ENCODE measurements at regions not wholly inside any gene's neighbourhood (a gene's known extent, or its start where the extent isn't known, plus 50 kb on each side); places are given as distances from the start of the nearest gene placed in this dataset.
"Not testable (repeated sequence)": the region's sequence is repeated elsewhere in the genome, so short reads cannot be mapped to it uniquely, and the experiment has no call there.

- DNase-seq (ENCODE audit: low spot score), result no peak
Observed at GRCh38 chr6:10343320-10343719, 71.6 kb downstream of the TFAP2A start.

- DNase-seq (ENCODE audit: low spot score), result no peak
Observed at GRCh38 chr6:10341605-10342004, 73.3 kb downstream of the TFAP2A start.

- no peak for DNase-seq (ENCODE audit: low spot score)
Observed at GRCh38 chr6:10338151-10338550, 76.7 kb downstream of the TFAP2A start.

- DNase-seq (ENCODE audit: low spot score), result not testable (repeated sequence)
Observed at GRCh38 chr6:10337376-10337775, 77.5 kb downstream of the TFAP2A start.

- DNase-seq (ENCODE audit: low spot score), result no peak
Observed at GRCh38 chr6:10332111-10332510, 82.8 kb downstream of the TFAP2A start.

GRCh38 chr6:10331334-10331968 lies 83.4 kb downstream of the TFAP2A start:
- DNase-seq (ENCODE audit: low spot score), result no peak

- DNase-seq (ENCODE audit: low spot score), result no peak
Observed at GRCh38 chr6:10330515-10330914, 84.4 kb downstream of the TFAP2A start.

GRCh38 chr6:10323018-10323417 lies 91.9 kb downstream of the TFAP2A start:
- DNase-seq (ENCODE audit: low spot score), result no peak

GRCh38 chr6:10320291-10320690 lies 94.6 kb downstream of the TFAP2A start:
- DNase-seq (ENCODE audit: low spot score), result no peak

GRCh38 chr6:10316373-10316721 lies 98.5 kb downstream of the TFAP2A start:
- DNase-seq (ENCODE audit: low spot score), result no peak

GRCh38 chr6:10315658-10316372 lies 99.1 kb downstream of the TFAP2A start:
- DNase-seq (ENCODE audit: low spot score), result no peak

- DNase-seq (ENCODE audit: low spot score), result no peak
Observed at GRCh38 chr6:10315034-10315433, 99.8 kb downstream of the TFAP2A start.

- no peak for DNase-seq (ENCODE audit: low spot score)
Observed at GRCh38 chr6:10314163-10314955, 100.5 kb downstream of the TFAP2A start.

- DNase-seq (ENCODE audit: low spot score), result no peak
Observed at GRCh38 chr6:10313799-10314162, 101.1 kb downstream of the TFAP2A start.

GRCh38 chr6:10312445-10312844 lies 102.4 kb downstream of the TFAP2A start:
- DNase-seq (ENCODE audit: low spot score), result no peak

- not testable (repeated sequence) for DNase-seq (ENCODE audit: low spot score)
Observed at GRCh38 chr6:10311546-10312405, 103.1 kb downstream of the TFAP2A start.

- no peak for DNase-seq (ENCODE audit: low spot score)
Observed at GRCh38 chr6:10310826-10311225, 104.0 kb downstream of the TFAP2A start.

- DNase-seq (ENCODE audit: low spot score), result no peak
Observed at GRCh38 chr6:10310330-10310653, 104.6 kb downstream of the TFAP2A start.

- DNase-seq (ENCODE audit: low spot score), result no peak
Observed at GRCh38 chr6:10309457-10310329, 105.2 kb downstream of the TFAP2A start.

- DNase-seq (ENCODE audit: low spot score), result no peak
Observed at GRCh38 chr6:10307476-10307875, 107.4 kb downstream of the TFAP2A start.

- no peak for DNase-seq (ENCODE audit: low spot score)
Observed at GRCh38 chr6:10307028-10307427, 107.8 kb downstream of the TFAP2A start.

All from HuH-7 (cell line).